H1 (cell line): ENCODE measurements at regions not wholly inside any gene's neighbourhood (a gene's known extent, or its start where the extent isn't known, plus 50 kb on each side); places are given as distances from the start of the nearest gene placed in this dataset.

Experiments
- CTCF ChIA-PET: fragments of 300-600 bp; sonication (Branson Sonifier 250); formaldehyde crosslinking; loops from one replicate; lab custom pipeline; 2021; ENCODE audit not compliant: partially characterized antibody; lab: Charles Lee
- POLR2A ChIA-PET: fragments of 300-600 bp; sonication (Branson Sonifier 250); formaldehyde crosslinking; loops from one replicate; lab custom pipeline; 2021; ENCODE audit warnings: inconsistent platforms; ENCODE audit not compliant: partially characterized antibody; lab: Charles Lee
- DNase-seq, 2 experiments: peaks; one replicate each; pipeline versions ENCODE4 v3.0.0 to v3.0.0-alpha.2; 2010 to 2022; ENCODE audit warnings: low spot score in 2 of 2, low read depth in 1 of 2, mixed read lengths in 1 of 2
- FAIRE-seq: peaks from 2 replicates; lab custom pipeline; 2011; peaks lifted over from hg19 to GRCh38; lab: Jason Lieb, UNC
- H2AFZ ChIP-seq: 2 replicates; pipeline ENCODE4 v1.8.1; 2012; ENCODE audit warnings: low read length, inconsistent platforms
- H2AK5ac ChIP-seq: 2 replicates; pipeline ENCODE4 v1.6.1; 2013; ENCODE audit warnings: low read depth, low read length
- H2BK120ac ChIP-seq: replicated peaks from 2 replicates; pipeline ENCODE3; 2013; ENCODE audit warnings: low read depth, low read length, inconsistent platforms
- H2BK12ac ChIP-seq: 2 replicates; pipeline ENCODE4 v1.6.1; 2013; ENCODE audit warnings: low read depth, low read length
- H2BK15ac ChIP-seq: 2 replicates; pipeline ENCODE4 v1.6.1; 2013; ENCODE audit warnings: low read length
- H2BK20ac ChIP-seq: 2 replicates; pipeline ENCODE4 v1.6.1; 2013; ENCODE audit warnings: low read length
- H2BK5ac ChIP-seq: 2 replicates; pipeline ENCODE4 v1.6.1; 2013; ENCODE audit warnings: low read depth, low read length
- H3K14ac ChIP-seq: 2 replicates; pipeline ENCODE4 v1.6.1; 2013; ENCODE audit warnings: inconsistent platforms; ENCODE audit not compliant: insufficient read length
- H3K18ac ChIP-seq: 2 replicates; pipeline ENCODE4 v1.6.1; 2013; ENCODE audit warnings: low read length; ENCODE audit errors: extremely low read depth
- H3K23ac ChIP-seq: 2 replicates; pipeline ENCODE4 v1.6.1; 2013; ENCODE audit warnings: inconsistent platforms; ENCODE audit not compliant: insufficient read length
- H3K23me2 ChIP-seq: 2 replicates; pipeline ENCODE4 v1.6.1; 2013; ENCODE audit warnings: low read depth, low read length
- H3K27ac ChIP-seq: 2 replicates; pipeline ENCODE4 v1.6.1; 2011; ENCODE audit warnings: low read depth, low read length, inconsistent platforms
- H3K27me3 ChIP-seq, 4 experiments: replicated peaks in 1 of 4; 1 replicate in 1 of 4; 2 replicates in 3 of 4; pipeline versions ENCODE4 v1.6.1 to v1.8.1; 2011 to 2013; ENCODE audit warnings: low read length in 3 of 4, mild to moderate bottlenecking in 3 of 4, inconsistent platforms in 2 of 4, mixed read lengths in 2 of 4, moderate library complexity in 1 of 4; ENCODE audit not compliant: control insufficient read depth in 3 of 4, insufficient read depth in 3 of 4; ENCODE audit errors: extremely low read depth in 1 of 4
- H3K36me3 ChIP-seq, 4 experiments: 2 replicates each; pipeline versions ENCODE4 v1.6.1 to v1.8.1; 2011 to 2013; ENCODE audit warnings: mild to moderate bottlenecking in 4 of 4, low read length in 3 of 4, moderate library complexity in 2 of 4, control low read depth in 1 of 4, inconsistent platforms in 1 of 4; ENCODE audit not compliant: insufficient read depth in 4 of 4, control insufficient read depth in 2 of 4
- H3K4ac ChIP-seq: replicated peaks from 2 replicates; pipeline ENCODE3; 2013; ENCODE audit warnings: low read length, low read depth, mixed read lengths, inconsistent platforms; ENCODE audit not compliant: insufficient read length
- H3K4me1 ChIP-seq, 4 experiments: replicated peaks in 1 of 4; 1 replicate in 1 of 4; 2 replicates in 3 of 4; pipeline versions ENCODE4 v1.6.1 to v1.8.1; 2011 to 2013; ENCODE audit warnings: low read length in 3 of 4, inconsistent platforms in 2 of 4, mixed read lengths in 1 of 4; ENCODE audit not compliant: insufficient read depth in 4 of 4, control insufficient read depth in 3 of 4
- H3K4me2 ChIP-seq, 2 experiments: 2 replicates each; pipeline versions ENCODE4 v1.6.1 to v1.8.1; 2011 to 2013; ENCODE audit warnings: low read depth in 2 of 2, low read length in 2 of 2, control low read depth in 1 of 2, inconsistent platforms in 1 of 2, mild to moderate bottlenecking in 1 of 2; ENCODE audit not compliant: insufficient read depth in 1 of 2
- H3K4me3 ChIP-seq, 4 experiments: fragments of 200-600, 300-600 bp in 1 of 4; sonication (generic), shearing (Covaris generic), sonication (Bioruptor Twin) in 1 of 4; 2 replicates each; pipeline versions ENCODE4 v1.5.1 to v1.8.1; 2011 to 2016; ENCODE audit warnings: low read length in 4 of 4, low read depth in 3 of 4, control low read depth in 2 of 4, inconsistent platforms in 2 of 4, mild to moderate bottlenecking in 2 of 4, mixed read lengths in 1 of 4, moderate library complexity in 1 of 4; ENCODE audit not compliant: insufficient read depth in 2 of 4; ENCODE audit errors: extremely low read depth in 1 of 4
- H3K56ac ChIP-seq: replicated peaks from 2 replicates; pipeline ENCODE3; 2013; ENCODE audit warnings: low read depth, mild to moderate bottlenecking, mixed read lengths, low read length, inconsistent platforms; ENCODE audit not compliant: insufficient read length
- H3K79me1 ChIP-seq: 2 replicates; pipeline ENCODE4 v1.6.1; 2013; ENCODE audit warnings: low read depth, low read length, control low read depth
- H3K79me2 ChIP-seq, 2 experiments: 2 replicates each; pipeline versions ENCODE4 v1.6.1 to v1.8.1; 2012 to 2013; ENCODE audit warnings: low read length in 2 of 2, mild to moderate bottlenecking in 2 of 2, inconsistent platforms in 1 of 2; ENCODE audit not compliant: insufficient read depth in 2 of 2, control insufficient read depth in 1 of 2
- H3K9ac ChIP-seq, 4 experiments: replicated peaks in 1 of 4; 1 replicate in 1 of 4; 2 replicates in 3 of 4; pipeline versions ENCODE4 v1.6.1 to v1.8.1; 2011 to 2013; ENCODE audit warnings: low read depth in 3 of 4, low read length in 3 of 4, control low read depth in 2 of 4, mild to moderate bottlenecking in 2 of 4, moderate library complexity in 2 of 4, inconsistent platforms in 1 of 4; ENCODE audit errors: extremely low read depth in 1 of 4
- H3K9me3 ChIP-seq, 2 experiments: 2 replicates each; pipeline versions ENCODE4 v1.6.1 to v1.8.1; 2012 to 2013; ENCODE audit warnings: mild to moderate bottlenecking in 2 of 2, moderate library complexity in 2 of 2, control low read depth in 1 of 2, inconsistent platforms in 1 of 2, low read depth in 1 of 2, low read length in 1 of 2, mixed read lengths in 1 of 2; ENCODE audit not compliant: insufficient read depth in 2 of 2
- H4K20me1 ChIP-seq, 2 experiments: replicated peaks in 1 of 2; 2 replicates each; pipeline versions ENCODE3 to v1.8.1; 2011 to 2013; ENCODE audit warnings: inconsistent platforms in 2 of 2, low read length in 2 of 2, mild to moderate bottlenecking in 1 of 2; ENCODE audit not compliant: insufficient read depth in 2 of 2, control insufficient read depth in 1 of 2
- H4K5ac ChIP-seq: 2 replicates; pipeline ENCODE4 v1.6.1; 2013; ENCODE audit warnings: low read length, low read depth, mixed read lengths, inconsistent platforms; ENCODE audit not compliant: insufficient read length
- H4K8ac ChIP-seq: 2 replicates; pipeline ENCODE4 v1.8.0; 2013; ENCODE audit warnings: mild to moderate bottlenecking, moderate library complexity, low read length, inconsistent platforms; ENCODE audit not compliant: insufficient read depth; ENCODE audit errors: extremely low read depth
- H4K91ac ChIP-seq: replicated peaks from 2 replicates; pipeline ENCODE3; 2013; ENCODE audit warnings: low read length, mixed read lengths, inconsistent platforms; ENCODE audit not compliant: insufficient read length
- BRCA1 ChIP-seq: IDR thresholded peaks from 2 replicates; pipeline ENCODE4 v1.6.1; 2012; ENCODE audit warnings: low read depth, low read length, improper control_type of control experiment
- CREB1 ChIP-seq: IDR thresholded peaks from 2 replicates; pipeline ENCODE4 v1.6.1; 2012; ENCODE audit warnings: inconsistent platforms
- WGBS, 2 experiments: shearing (Covaris generic) in 1 of 2; methylation state at CpG; one replicate each; pipeline versions ENCODE4 v1.1.6 to v1.1.7; 2013 to 2015; ENCODE audit warnings: low lambda C conversion rate in 2 of 2, mixed read lengths in 2 of 2, inconsistent platforms in 1 of 2, low coverage in 1 of 2, missing lambda C conversion rate in 1 of 2; ENCODE audit not compliant: insufficient replicate concordance in 2 of 2, insufficient coverage in 1 of 2, insufficient read length in 1 of 2; ENCODE audit errors: extremely low coverage in 1 of 2, missing lambda C conversion rate in 1 of 2; 5-methylcytosine and 5-hydroxymethylcytosine counted together

DNA sequence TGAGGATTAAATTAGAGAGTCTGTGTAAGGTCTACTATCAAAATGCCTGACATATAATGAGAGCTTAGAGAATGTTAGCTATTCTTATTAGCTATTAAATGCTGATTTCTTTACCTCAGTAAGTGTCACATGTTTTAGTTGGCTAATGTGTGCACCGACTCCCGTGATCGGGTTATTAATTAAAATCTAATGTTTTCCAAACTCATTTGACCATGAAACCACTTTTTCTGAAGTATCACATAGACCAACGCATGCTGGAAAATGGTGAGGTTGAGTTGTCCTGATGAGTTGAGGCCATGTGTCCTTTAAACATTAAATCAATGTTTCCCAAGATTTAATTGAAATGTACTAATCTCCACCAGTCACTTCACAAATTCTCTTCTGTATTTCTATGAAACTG, 84.8 kb upstream of the C1QTNF7 start:
- Histone ChIP-seq H2BK15ac (no peak overlapping the region), H3K23me2 (no peaks in the 10 kb centered on the region), H2BK5ac (no peak overlapping the region), H3K27me3 (no peaks in the 10 kb centered on the region; a peak in 1 of 7 replicates), H3K4me3 (no peak overlapping the region), H3K79me2 (no peaks in the 10 kb centered on the region), H3K36me3 (no peaks in the 10 kb centered on the region), H2AK5ac (no peak overlapping the region), H3K4me1 (peaks cover 0 to 3% (median 0%) of the 10 kb centered on the region in 4 experiments; a peak in 1 of 7 replicates), H4K5ac (no peak overlapping the region), H3K79me1 (no peaks in the 10 kb centered on the region), H3K23ac (no peak overlapping the region), H2BK20ac (no peak overlapping the region), H2BK120ac (no peak overlapping the region), H2BK12ac (no peak overlapping the region), H4K20me1 (no peaks in the 10 kb centered on the region), H3K4me2 (no peak overlapping the region), H3K4ac (no peak overlapping the region), H4K8ac (no peak overlapping the region), H4K91ac (no peak overlapping the region), H3K9me3 (no peaks in the 10 kb centered on the region), H3K27ac (no peak overlapping the region), H3K9ac (no peak overlapping the region), H3K56ac (no peak overlapping the region), H3K18ac (no peak overlapping the region), H3K14ac (no peak overlapping the region), H2AFZ (no peak overlapping the region)
- DNase-seq (no peak), FAIRE-seq (no peak)
- CTCF ChIA-PET, result interaction anchor here (1.4 kb wide), 1 partner anchor 53 kb away, joined by 7 read pairs; no protein-coding TSS in a partner anchor
- TF ChIP-seq CREB1 (no peak), BRCA1 (no peak)
- 95% methylated on average over 4 of the region's 4 CpGs; no CpG with 5 or more reads in 1 of the 2 experiments for WGBS, 2 experiments
- POLR2A ChIA-PET, result interaction anchor here (1.4 kb wide), 1 partner anchor 13 kb away, joined by 5 read pairs; no protein-coding TSS in a partner anchor
